ENCODE measurements at regions not wholly inside any gene's neighbourhood (a gene's known extent, or its start where the extent isn't known, plus 50 kb on each side); places are given as distances from the start of the nearest gene placed in this dataset.

DNA sequence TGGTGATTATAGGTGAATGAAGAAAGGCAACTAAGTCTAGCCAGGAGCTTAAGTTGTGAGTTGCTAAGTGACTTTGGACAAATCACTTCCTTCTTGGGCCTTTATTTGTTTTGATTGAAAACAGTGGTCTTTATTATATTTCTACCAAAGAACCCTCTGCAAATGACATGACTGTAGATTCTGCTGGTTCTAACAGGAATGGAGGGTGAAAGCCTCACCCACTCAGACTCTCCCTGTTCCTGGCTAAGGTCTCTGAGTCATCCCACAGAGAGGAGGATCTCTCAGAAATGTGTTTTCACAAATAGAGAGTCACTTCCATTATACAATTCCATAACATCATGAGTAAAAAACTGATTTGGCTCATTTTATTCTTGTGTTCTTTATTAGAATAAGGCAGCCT lies 583.9 kb upstream of the LRRC4C start:
- no peak overlapping the region for H3K4me3 ChIP-seq
- in situ Hi-C loops (cut with MboI; ENCODE audit: low pct_ligation_motif_present in 1 of 4, low pct_unique_long_range_greater_than_20kb in 1 of 4, low sequenced_read_pairs in 3 of 4): no loop called here

DNA sequence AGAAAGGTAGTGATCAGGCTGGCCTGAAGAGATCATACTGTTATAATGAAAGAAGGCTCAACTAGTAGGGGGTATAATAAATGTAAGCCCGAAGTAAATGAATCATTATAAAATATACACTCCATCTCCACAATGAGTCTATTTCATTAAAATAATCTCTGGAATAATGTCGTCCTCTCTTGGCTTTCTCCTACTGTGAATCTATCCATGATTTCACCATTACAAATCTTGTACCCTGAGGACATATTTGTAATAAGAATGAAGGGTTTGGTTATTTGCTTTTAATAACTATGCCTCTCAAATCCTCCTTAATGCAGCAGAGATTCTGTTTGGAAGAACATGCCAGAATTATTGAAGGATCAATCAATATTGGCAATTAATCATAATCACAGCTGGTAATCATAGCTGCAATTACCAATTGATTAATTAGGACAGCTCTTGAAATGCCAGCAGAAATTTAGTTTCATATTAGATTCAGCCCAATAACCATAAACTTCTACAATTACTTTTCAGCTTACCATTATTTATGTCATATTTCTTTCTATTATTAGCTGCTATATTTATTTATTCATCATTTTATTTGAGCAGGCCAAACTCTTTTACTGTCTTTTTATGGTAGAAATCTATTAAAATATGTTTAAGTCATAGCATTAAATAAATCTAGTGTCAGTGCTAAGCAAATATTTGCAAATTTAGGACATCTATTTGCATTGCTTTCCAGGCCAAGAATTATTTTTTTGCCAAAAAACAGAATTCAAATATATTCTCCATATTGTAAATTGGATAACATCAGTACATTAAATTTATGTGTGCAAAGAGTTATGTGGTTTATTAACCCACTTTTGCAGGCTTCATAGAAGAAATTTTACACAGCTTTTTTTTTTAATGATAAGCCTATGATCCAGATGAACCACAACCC lies 588.4 kb upstream of the LRRC4C start:
- in situ Hi-C loops (cut with MboI; ENCODE audit: low pct_ligation_motif_present in 1 of 4, low pct_unique_long_range_greater_than_20kb in 1 of 4, low sequenced_read_pairs in 3 of 4): no loop called here
- TF ChIP-seq EP300 (IDR thresholded peaks at IDR 0.05; ENCODE audit: low read depth) (no peak), POLR2A (IDR thresholded peaks at IDR 0.05) (no peak), POLR2AphosphoS5 (IDR thresholded peaks at IDR 0.05) (no peak)
- TF ChIP-seq, protein P1, sequence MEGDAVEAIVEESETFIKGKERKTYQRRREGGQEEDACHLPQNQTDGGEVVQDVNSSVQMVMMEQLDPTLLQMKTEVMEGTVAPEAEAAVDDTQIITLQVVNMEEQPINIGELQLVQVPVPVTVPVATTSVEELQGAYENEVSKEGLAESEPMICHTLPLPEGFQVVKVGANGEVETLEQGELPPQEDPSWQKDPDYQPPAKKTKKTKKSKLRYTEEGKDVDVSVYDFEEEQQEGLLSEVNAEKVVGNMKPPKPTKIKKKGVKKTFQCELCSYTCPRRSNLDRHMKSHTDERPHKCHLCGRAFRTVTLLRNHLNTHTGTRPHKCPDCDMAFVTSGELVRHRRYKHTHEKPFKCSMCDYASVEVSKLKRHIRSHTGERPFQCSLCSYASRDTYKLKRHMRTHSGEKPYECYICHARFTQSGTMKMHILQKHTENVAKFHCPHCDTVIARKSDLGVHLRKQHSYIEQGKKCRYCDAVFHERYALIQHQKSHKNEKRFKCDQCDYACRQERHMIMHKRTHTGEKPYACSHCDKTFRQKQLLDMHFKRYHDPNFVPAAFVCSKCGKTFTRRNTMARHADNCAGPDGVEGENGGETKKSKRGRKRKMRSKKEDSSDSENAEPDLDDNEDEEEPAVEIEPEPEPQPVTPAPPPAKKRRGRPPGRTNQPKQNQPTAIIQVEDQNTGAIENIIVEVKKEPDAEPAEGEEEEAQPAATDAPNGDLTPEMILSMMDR (IDR thresholded peaks at IDR 0.05): no peak
- 59 to 67% methylated on average over 2 of the region's 2 CpGs for WGBS, 2 donors (ENCODE audit: low coverage in 1 of 2)
- Histone ChIP-seq H3K4me3 (no peak overlapping the region), H3K4me1 (no peaks in the 10 kb centered on the region), H3K36me3 (no peaks in the 10 kb centered on the region), H3K27me3 (no peaks in the 10 kb centered on the region), H3K27ac (no peak overlapping the region), H3K9me3 (peaks cover 0 to 4% of the 10 kb centered on the region in 2 donors)
- DNase-seq: no peak
- intact Hi-C loops (cut with DNase I; ENCODE audit: low total_unique reads): no loop called here

More for the DNA sequence above, 583.9 kb upstream of the LRRC4C start:
- no peak overlapping the region for H3K27ac ChIP-seq
- TF ChIP-seq EP300 (IDR thresholded peaks at IDR 0.05; ENCODE audit: low read depth) (no peak), POLR2A (IDR thresholded peaks at IDR 0.05) (no peak), POLR2AphosphoS5 (IDR thresholded peaks at IDR 0.05) (no peak)
- TF ChIP-seq, protein P1 (IDR thresholded peaks at IDR 0.05): no peak
- H3K36me3 ChIP-seq: no peaks in the 10 kb centered on the region
- peaks cover 0 to 4% of the 10 kb centered on the region in 2 donors for H3K9me3 ChIP-seq
- intact Hi-C loops (cut with DNase I; ENCODE audit: low total_unique reads): no loop called here
- H3K27me3 ChIP-seq: no peaks in the 10 kb centered on the region
- H3K4me1 ChIP-seq: no peaks in the 10 kb centered on the region
- DNase-seq: no peak

DNA sequence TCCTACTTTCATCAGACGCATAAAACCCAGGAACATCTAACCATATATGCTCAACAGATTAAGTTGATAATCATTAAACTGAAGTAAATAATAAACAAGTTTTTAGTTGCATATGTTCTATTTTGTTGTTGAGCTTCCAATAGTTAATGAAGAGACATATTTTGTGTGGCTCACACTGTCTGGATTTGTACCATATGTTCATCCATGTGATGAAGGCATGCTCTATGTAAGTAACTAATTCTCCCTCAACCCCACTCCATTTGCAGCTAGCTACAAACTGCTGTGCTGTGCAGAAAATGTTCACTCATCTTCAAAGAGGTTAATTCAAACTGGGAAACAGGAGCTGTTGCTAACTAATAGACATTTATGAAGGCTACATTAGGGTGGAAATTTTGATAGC lies 589.7 kb upstream of the LRRC4C start:
- no peaks in the 10 kb centered on the region for H3K36me3 ChIP-seq
- no peak overlapping the region for H3K27ac ChIP-seq
- H3K4me3 ChIP-seq: no peak overlapping the region
- TF ChIP-seq POLR2AphosphoS5 (IDR thresholded peaks at IDR 0.05) (no peak), EP300 (IDR thresholded peaks at IDR 0.05; ENCODE audit: low read depth) (no peak), POLR2A (IDR thresholded peaks at IDR 0.05) (no peak)
- TF ChIP-seq, protein P1 (IDR thresholded peaks at IDR 0.05): no peak
- H3K9me3 ChIP-seq: peaks cover 0 to 2% of the 10 kb centered on the region in 2 donors
- H3K4me1 ChIP-seq: no peaks in the 10 kb centered on the region
- DNase-seq: no peak
- intact Hi-C loops (cut with DNase I; ENCODE audit: low total_unique reads): no loop called here
- in situ Hi-C loops (cut with MboI; ENCODE audit: low pct_ligation_motif_present in 1 of 4, low pct_unique_long_range_greater_than_20kb in 1 of 4, low sequenced_read_pairs in 3 of 4): no loop called here
- 79 to 100% methylated on average over 1 of the region's 1 CpG for WGBS, 2 donors (ENCODE audit: low coverage in 1 of 2)
- H3K27me3 ChIP-seq: no peaks in the 10 kb centered on the region

DNA sequence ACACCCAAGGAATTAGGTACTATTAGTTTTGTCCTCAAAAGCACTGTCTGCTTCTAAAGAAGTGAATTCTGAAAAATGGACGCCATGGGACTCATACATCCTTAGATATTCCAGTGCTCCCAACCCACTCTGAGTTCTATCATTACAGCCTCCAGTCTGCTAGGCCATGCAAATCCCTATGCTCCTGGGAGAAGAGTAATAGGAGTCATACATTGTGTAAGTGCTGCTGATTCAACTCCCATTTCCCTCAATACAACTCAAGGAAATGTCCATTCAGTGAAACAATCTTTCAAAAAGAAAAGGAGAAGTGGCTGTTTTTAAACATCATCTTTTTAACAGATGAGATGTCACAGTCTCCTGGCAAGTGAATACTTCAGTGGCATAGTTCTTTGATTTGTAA lies 590.2 kb upstream of the LRRC4C start:
- in situ Hi-C loops (cut with MboI; ENCODE audit: low pct_ligation_motif_present in 1 of 4, low pct_unique_long_range_greater_than_20kb in 1 of 4, low sequenced_read_pairs in 3 of 4): no loop called here
- 20 to 68% methylated on average over 1 of the region's 1 CpG for WGBS, 2 donors (ENCODE audit: low coverage in 1 of 2)
- TF ChIP-seq, protein P1 (IDR thresholded peaks at IDR 0.05): no peak
- no peak for TF ChIP-seq POLR2A (IDR thresholded peaks at IDR 0.05)
- TF ChIP-seq POLR2AphosphoS5 (IDR thresholded peaks at IDR 0.05): no peak
- TF ChIP-seq EP300 (IDR thresholded peaks at IDR 0.05; ENCODE audit: low read depth): no peak

More for the DNA sequence above, 590.2 kb upstream of the LRRC4C start:
- Histone ChIP-seq H3K9me3 (no peaks in the 10 kb centered on the region), H3K4me1 (no peaks in the 10 kb centered on the region), H3K36me3 (no peaks in the 10 kb centered on the region), H3K4me3 (no peak overlapping the region), H3K27ac (no peak overlapping the region), H3K27me3 (no peaks in the 10 kb centered on the region)
- intact Hi-C loops (cut with DNase I; ENCODE audit: low total_unique reads): no loop called here
- DNase-seq: no peak

All from transverse colon (tissue), 4 donors.